SU-DHL-6 (cell line): ENCODE measurements at regions not wholly inside any gene's neighbourhood (a gene's known extent, or its start where the extent isn't known, plus 50 kb on each side); places are given as distances from the start of the nearest gene placed in this dataset.
"Not testable (repeated sequence)": the region's sequence is repeated elsewhere in the genome, so short reads cannot be mapped to it uniquely, and the experiment has no call there.

Source experiments
- EZH2phosphoT487 ChIP-seq: fragments of 200-600 bp; sonication (generic), shearing (Covaris generic); conservative IDR thresholded peaks from 2 replicates; pipeline ENCODE4 v1.6.1; 2018; ENCODE audit warnings: mild to moderate bottlenecking, antibody characterized with exemption, low read length, moderate library complexity, mixed read lengths
- TF ChIP-seq, protein P1 (sequence below): fragments of 200-600 bp; sonication (generic); IDR thresholded peaks from one replicate; pipeline ENCODE4 v1.5.1; 2017; ENCODE audit warnings: antibody characterized with exemption, mild to moderate bottlenecking, low read length, moderate library complexity; ENCODE audit not compliant: insufficient read depth, poor library complexity, severe bottlenecking

DNA sequence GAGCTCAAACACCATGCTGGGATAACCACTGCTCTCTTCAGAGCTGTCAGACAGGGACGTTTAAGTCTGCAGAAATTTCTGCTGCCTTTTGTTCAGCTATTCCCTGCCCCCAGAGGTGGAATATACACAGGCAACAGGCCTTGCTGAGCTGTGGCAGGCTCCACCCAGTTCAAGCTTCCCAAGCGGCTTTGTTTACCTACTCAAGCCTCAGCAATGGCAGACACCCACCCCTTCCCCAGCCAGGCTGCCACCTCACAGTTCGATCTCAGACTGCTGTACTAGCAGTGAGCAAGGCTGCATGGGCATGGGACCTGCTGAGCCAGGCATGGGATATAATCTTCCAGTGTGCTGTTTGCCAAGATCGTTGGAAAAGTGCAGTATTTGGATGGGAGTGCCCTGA is 1220.5 kb downstream of the FLRT2 start:
- TF ChIP-seq, protein P1, sequence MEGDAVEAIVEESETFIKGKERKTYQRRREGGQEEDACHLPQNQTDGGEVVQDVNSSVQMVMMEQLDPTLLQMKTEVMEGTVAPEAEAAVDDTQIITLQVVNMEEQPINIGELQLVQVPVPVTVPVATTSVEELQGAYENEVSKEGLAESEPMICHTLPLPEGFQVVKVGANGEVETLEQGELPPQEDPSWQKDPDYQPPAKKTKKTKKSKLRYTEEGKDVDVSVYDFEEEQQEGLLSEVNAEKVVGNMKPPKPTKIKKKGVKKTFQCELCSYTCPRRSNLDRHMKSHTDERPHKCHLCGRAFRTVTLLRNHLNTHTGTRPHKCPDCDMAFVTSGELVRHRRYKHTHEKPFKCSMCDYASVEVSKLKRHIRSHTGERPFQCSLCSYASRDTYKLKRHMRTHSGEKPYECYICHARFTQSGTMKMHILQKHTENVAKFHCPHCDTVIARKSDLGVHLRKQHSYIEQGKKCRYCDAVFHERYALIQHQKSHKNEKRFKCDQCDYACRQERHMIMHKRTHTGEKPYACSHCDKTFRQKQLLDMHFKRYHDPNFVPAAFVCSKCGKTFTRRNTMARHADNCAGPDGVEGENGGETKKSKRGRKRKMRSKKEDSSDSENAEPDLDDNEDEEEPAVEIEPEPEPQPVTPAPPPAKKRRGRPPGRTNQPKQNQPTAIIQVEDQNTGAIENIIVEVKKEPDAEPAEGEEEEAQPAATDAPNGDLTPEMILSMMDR, result not testable (repeated sequence)
- TF ChIP-seq EZH2phosphoT487, result not testable (repeated sequence)
